ENCODE measurements at regions not wholly inside any gene's neighbourhood (a gene's known extent, or its start where the extent isn't known, plus 50 kb on each side); places are given as distances from the start of the nearest gene placed in this dataset.

GRCh38 chr2:220228310-220229006, 601.0 kb downstream of the SLC4A3 start:
- DNase-seq = no peak

- DNase-seq = no peak
Observed at GRCh38 chr2:220240641-220241040, 613.2 kb downstream of the SLC4A3 start.

DNA sequence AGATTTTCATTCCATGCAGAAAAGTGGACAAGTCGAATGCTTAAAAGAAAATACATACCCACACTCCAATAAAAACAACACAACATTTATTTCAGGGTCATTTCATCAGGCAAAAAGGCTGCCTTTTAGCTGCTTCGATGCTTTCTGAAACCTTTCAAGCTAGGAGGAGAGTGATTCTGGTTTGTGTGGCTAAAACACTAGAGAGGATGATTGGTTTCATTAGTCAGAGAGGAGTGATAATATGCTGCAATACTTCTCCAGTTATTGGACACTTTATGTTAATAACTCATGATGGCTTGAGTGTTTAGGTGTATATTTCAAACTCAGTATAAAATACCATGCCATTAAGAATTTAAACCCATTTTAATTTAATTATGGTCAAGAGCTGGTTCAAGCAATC, 614.0 kb downstream of the SLC4A3 start:
- no peak for DNase-seq

DNA sequence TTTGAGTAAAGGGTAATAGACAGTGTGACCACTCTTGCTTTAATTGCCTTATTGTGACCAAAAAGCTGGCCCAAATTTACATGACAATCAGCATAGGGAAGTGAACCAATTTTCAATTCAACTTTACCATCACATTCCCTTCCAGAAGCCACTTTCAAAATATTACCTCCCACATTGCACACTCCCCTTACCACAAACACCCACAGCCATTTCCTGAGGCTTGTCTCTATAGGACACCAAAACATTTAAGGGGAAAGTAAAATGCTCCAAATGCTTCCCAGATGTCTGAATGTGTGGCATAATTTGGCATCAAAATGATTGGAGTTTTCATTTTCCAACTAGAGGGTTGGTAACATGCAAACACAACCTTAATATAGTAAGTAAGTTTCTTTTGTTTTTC, 616.1 kb downstream of the SLC4A3 start:
- DNase-seq = no peak

DNA sequence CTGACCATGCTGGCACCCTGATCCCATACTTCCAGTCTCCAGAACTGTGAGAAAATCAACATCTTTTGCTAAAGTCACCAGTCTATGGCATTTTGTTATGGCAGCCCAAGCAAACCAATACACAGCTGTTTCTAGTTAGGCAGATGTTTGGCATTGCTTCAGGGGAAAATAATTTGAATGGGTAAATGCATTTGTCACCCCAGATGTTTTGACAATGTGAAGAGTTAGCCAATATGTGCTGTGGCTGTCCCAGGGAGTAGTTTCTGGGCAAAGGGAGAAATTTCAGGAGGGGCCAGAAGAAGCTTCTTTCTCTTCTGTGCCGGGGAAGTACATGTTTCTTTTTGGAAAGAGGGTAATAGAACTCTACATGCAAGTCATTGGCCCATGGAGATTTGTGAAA, 619.0 kb downstream of the SLC4A3 start:
- DNase-seq = no peak

GRCh38 chr2:220247588-220248350, 620.3 kb downstream of the SLC4A3 start:
- DNase-seq = no peak

DNA sequence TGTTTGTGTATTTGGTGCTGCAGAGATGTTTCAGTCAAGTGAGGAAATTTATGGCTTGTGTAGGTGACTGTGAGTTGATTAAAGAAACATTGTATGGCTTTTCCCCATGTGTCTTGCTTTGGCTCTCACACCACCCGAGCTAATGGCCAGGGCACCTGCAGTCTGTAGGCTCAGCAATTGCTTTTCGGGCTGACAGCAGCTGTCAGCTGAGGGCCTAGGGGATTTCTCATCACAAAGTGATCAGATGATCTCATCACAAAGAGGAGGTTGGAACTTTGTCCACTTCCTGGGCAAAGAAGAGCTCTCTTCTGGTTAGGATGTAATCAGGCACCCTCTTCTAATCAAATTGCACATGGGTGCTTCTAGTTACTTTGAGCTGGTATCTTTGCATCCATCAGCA, 632.2 kb downstream of the SLC4A3 start:
- no peak for DNase-seq

DNA sequence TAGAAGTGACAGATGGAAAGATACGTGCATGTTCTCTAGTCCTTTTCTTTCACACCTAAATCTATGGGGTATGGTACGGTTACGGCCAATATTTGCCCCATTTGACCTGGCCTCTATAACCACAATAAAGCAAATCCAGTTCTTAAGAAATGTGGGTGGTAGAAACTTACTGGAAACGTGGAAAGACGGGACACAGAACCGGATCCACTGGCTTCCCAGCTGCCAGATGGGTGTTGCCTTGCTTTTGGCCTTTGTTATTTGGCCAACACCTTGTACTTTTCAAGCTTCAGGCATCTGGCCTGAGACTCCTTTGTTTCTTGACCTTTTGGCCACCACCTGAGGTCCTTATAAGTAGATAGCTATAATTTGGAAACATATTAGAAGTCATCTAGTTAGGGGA, 635.9 kb downstream of the SLC4A3 start:
- no peak for DNase-seq

DNA sequence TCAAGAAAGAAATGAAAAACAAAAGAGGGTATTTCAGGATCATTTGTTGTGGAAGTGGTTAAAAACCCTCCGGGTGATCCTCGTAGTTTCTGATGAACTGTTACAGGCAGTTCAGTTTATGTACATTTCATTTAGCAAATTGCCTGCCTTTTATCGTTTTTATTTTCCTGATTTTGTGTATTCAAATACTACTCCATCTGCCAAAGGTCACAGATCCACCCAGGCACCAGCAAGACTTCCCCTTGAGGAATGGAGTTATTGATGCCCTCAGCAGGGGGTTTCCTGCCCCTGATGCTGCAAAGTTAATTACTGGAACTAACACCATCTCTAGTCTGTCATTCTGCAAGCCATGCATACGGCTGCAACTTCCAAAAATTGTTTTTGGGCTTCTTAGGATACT, 641.9 kb downstream of the SLC4A3 start:
- no peak for DNase-seq

- no peak for DNase-seq
Observed at GRCh38 chr2:220270481-220271070, 643.1 kb downstream of the SLC4A3 start.

DNA sequence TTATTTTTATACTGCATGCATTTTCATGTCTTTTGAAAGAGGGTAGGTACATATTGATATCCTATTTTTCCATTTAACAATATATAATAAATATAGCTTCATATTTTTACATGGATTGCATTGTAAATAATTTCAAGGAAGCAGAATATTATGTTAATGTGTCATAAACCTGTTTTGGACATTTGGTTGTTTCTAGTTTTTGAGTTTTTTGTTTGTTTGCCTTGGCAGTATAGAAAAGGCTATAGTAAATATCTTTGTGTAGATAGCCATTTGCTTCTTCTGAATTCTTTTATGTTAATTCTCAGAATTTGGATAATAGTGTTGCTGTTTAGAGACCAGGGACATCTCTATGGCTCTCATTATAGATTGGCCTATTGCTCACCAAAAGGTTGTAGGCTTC, 645.2 kb downstream of the SLC4A3 start:
- no peak for DNase-seq

DNA sequence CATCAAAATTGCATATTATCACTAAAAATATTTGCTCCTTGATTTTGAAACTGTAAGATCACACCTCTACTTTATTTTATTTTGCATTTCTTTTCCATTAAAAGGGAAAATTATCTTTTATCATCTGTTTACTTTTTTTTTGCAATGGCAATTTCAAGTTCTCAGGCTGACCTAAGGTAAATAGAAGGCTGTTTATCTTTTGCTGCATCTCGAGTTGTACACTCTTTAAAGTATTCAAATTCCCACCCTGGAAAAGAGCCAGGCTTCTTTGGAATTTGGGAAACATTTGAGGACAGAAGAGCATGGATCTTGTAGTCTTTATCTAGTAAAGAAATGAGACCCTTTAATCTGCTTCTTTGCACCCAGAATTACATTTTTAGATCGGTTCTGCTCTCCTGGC, 645.7 kb downstream of the SLC4A3 start:
- DNase-seq = no peak

- no peak for DNase-seq
Observed at GRCh38 chr2:220275454-220275853, 648.0 kb downstream of the SLC4A3 start.

GRCh38 chr2:220276741-220277444, 649.5 kb downstream of the SLC4A3 start:
- DNase-seq = no peak

DNA sequence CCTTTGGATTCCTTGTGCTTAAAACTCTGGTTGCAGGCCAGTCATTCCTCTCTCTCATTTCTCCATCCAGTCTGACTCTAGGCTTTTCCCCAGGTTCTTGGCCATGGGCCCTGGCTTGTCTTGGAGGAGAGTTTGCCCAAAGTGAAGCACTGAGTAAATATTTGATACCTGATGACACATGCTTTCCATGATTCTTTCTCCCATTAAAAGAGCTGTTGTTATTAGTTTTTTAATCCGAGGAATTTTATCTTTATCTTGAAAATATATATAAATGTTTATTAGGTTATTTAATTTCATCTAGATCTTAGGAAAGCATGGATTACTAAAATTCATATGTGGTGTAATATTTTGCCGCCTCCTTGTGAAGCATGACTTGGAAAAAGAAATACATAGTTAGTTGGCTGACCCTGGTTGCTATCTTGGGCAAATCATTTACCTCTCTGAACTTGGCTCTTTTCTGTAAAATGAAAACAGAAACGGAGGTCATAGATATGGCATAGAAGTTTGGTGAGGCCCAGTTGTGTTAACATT, 650.1 kb downstream of the SLC4A3 start:
- no peak for DNase-seq

GRCh38 chr2:220278022-220278421, 650.6 kb downstream of the SLC4A3 start:
- DNase-seq = no peak

DNA sequence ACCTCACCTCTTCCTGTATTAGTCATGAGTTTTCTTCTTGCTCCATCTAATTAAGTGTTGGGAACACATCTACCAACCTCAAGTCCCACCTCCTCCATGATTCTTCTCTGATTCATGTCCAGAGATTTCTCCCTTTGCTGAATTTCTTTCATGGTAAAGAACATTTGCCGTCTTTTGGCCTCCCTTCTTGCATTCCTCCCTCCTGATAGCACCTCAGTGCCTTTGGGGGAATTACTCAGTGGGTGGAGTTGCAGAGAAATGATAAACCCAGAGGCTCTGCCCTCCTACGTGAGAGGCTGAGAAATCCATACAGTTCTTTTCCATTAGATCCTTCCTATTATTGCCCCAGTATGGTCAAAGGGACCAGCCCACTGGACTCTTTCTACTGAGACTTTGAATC, 651.9 kb downstream of the SLC4A3 start:
- no peak for DNase-seq

DNA sequence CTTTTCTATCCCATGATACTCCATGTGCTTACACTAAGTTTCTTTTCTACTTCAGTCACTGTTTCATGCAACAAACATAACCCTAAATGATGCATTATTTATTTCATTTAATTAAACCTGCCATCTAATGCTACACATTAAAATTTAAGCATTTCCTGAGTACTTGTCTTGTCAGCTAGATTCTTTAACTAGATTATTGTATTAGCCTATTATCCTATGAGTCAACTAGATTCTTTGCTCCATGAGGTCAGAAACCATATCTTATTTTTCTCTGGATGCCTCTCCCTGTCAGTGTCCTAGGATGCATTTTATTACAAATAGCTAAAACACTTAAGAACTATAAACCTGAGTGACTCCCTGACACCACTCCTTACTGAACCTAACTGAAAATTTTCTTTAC, 652.4 kb downstream of the SLC4A3 start:
- DNase-seq = no peak

DNA sequence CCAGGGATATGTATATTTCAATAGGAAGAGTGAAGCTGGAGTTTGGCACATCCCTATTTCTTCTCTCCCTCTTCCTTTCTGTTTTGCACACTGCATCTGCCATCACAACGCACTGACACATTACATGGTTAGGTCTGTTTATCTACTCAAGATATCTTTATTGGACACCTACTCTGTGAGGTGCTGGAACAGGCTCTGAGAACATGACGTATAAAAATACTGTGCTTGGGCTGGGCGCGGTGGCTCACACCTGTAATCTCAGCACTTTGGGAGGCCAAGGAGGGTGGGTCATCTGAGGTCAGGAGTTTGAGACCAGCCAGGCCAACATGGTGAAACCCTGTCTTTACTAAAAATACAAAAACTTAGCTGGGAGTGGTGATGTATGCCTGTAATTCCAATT, 653.3 kb downstream of the SLC4A3 start:
- no peak for DNase-seq

DNA sequence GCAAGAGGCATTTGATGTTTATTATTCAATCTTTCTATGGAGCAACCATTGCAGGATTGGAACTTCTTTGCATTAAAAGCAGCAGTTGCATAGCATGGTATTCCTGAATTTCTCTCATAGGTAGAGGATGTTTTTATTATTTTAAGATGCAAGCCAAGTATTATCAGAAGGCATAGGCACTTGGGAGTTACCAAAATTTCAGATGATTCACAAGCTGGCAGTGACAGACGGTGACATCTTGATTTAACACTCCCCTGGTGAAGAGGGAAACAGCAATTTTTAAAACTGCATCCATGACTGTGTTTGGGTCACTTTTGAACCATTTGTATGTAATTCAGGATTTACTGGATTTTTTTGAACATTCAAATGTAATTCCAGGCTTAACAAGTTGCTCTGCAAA, 654.3 kb downstream of the SLC4A3 start:
- DNase-seq = no peak

DNA sequence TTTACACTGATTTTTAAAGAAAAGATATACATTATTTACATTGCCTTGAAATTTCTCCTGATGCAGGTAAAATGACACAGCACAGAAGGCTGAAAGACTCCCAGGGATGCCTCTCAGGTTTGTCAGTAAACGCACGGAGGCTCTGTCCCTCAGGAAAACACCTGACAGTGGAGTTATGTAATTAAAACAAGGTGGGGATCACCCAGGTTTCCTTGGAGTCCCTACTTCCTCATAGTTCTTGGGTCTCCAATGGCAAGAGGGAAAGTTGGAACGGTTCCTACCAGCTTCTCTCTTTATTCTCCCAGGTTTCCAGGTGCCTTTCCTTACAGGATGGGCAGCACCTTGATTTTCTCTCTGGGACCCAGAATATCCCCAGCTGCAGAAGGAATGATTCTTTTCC, 654.8 kb downstream of the SLC4A3 start:
- DNase-seq = no peak

DNA sequence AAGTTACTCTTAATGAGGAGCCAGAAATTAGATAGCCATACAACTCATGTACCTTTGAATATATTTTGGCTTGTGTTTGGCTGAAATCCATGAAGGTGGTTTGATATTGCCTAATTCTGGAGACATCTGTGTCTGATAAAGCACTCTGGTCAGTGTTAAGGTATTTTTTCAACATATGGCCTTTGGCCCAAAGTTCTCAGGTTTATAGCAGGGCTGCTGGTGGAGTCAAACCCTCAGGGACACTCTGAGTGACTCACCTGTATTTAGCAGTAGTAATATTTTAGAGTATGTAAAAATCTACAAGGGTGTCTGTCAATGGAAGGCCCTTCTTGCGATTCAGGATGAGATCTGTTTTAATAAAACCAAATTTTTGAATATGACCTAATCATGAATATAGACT, 666.5 kb downstream of the SLC4A3 start:
- no peak for DNase-seq

- no peak for DNase-seq
Observed at GRCh38 chr2:220296174-220296573, 668.7 kb downstream of the SLC4A3 start.

Data from CD4-positive, alpha-beta T cell treated with Interleukin-12 subunit alpha and Interleukin-12 subunit beta, for 1 hour (primary cell).